Endothelial cell (in vitro differentiated cells): ENCODE measurements at regions not wholly inside any gene's neighbourhood (a gene's known extent, or its start where the extent isn't known, plus 50 kb on each side); places are given as distances from the start of the nearest gene placed in this dataset.

Experiments used
- DNase-seq: peaks from one replicate; pipeline ENCODE4 v3.0.0; 2021; ENCODE audit warnings: low spot score
- H3K27ac Mint-ChIP-seq: one replicate; pipeline ENCODE4 v1.8.0; 2021; ENCODE audit warnings: mixed read lengths, inconsistent platforms; ENCODE audit not compliant: unreplicated experiment
- H3K27me3 Mint-ChIP-seq: one replicate; pipeline ENCODE4 v1.8.0; 2021; ENCODE audit warnings: mild to moderate bottlenecking, moderate library complexity, mixed read lengths, inconsistent platforms; ENCODE audit not compliant: unreplicated experiment
- H3K36me3 Mint-ChIP-seq: one replicate; pipeline ENCODE4 v1.8.0; 2021; ENCODE audit warnings: mild to moderate bottlenecking, low read depth, mixed read lengths, inconsistent platforms; ENCODE audit not compliant: unreplicated experiment
- H3K4me1 Mint-ChIP-seq: one replicate; pipeline ENCODE4 v1.8.0; 2021; ENCODE audit warnings: mild to moderate bottlenecking, mixed read lengths, inconsistent platforms; ENCODE audit not compliant: unreplicated experiment
- H3K4me3 Mint-ChIP-seq: one replicate; pipeline ENCODE4 v1.8.0; 2021; ENCODE audit warnings: mild to moderate bottlenecking, mixed read lengths, inconsistent platforms; ENCODE audit not compliant: unreplicated experiment
- H3K9me3 Mint-ChIP-seq: one replicate; pipeline ENCODE4 v1.8.0; 2021; ENCODE audit warnings: mixed read lengths, inconsistent platforms; ENCODE audit not compliant: unreplicated experiment
- TF ChIP-seq, protein P1 (sequence below): fragments of 200-600 bp; sonication (generic); IDR thresholded peaks from one replicate; pipeline ENCODE4 v1.5.0; 2021; ENCODE audit warnings: antibody characterized with exemption; ENCODE audit not compliant: unreplicated experiment

DNA sequence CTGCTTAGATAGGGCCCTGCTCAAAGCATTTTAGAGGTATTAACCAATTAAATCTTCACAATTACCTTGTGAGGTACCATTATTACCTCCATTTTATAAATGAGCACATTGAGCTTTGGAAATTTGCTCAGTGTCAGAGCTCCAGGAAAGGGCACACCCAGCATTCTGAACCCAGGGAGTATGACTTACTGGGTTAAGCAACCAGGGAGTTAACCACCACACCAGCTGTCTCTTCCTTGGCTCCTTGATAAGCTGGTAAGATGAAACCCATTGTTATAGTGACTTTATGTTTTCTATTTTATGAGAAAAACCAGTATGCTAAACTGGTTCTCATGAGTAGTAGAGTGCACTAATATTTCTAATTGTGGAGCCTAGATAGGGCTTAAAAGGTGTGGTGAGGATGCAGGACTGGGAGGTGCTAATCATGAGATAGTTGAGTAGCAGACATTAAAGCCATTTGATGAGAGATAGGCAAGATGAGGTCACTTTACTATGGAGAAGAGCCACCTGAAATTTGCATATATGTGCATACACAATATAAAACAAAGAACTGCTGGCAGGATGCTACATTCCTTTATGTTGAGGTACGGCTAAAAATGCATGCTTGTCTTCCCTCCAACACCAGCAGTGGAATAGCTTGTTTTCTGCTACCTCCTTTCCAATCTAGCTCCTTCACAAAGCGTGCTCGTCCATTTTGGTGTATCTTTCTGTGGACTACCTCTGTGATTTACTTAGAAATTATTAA is 556.1 kb downstream of the SPRY1 start:
- Mint-ChIP-seq H3K27ac (no peak overlapping the region), H3K36me3 (no peaks in the 10 kb centered on the region), H3K27me3 (no peaks in the 10 kb centered on the region), H3K9me3 (no peaks in the 10 kb centered on the region), H3K4me1 (no peaks in the 10 kb centered on the region), H3K4me3 (no peak overlapping the region)
- no peak for DNase-seq
- TF ChIP-seq, protein P1, sequence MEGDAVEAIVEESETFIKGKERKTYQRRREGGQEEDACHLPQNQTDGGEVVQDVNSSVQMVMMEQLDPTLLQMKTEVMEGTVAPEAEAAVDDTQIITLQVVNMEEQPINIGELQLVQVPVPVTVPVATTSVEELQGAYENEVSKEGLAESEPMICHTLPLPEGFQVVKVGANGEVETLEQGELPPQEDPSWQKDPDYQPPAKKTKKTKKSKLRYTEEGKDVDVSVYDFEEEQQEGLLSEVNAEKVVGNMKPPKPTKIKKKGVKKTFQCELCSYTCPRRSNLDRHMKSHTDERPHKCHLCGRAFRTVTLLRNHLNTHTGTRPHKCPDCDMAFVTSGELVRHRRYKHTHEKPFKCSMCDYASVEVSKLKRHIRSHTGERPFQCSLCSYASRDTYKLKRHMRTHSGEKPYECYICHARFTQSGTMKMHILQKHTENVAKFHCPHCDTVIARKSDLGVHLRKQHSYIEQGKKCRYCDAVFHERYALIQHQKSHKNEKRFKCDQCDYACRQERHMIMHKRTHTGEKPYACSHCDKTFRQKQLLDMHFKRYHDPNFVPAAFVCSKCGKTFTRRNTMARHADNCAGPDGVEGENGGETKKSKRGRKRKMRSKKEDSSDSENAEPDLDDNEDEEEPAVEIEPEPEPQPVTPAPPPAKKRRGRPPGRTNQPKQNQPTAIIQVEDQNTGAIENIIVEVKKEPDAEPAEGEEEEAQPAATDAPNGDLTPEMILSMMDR, result no peak

- TF ChIP-seq, protein P1, result no peak
- Mint-ChIP-seq H3K4me1 (no peaks in the 10 kb centered on the region), H3K27ac (no peak overlapping the region)
These were observed 557.0 kb downstream of the SPRY1 start for GRCh38 chr4:123953566-123953965.

DNA sequence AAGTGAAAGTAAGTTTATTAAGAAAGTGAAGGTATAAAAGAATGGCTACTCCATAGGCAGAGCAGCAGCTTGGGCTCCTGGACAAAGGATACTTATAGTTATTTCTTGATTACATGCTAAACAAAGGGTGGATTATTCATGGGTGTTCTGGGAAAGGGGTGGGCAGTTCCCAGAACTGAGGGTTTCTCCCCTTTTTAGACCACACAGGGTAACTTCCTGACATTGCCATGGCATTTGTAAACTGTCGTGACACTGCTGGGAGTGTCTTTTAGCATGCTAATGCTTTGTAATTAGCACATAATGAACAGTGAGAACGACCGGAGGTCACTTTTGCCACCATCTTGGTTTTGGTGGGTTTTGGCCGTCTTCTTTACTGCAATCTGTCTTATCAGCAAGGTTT is 557.6 kb downstream of the SPRY1 start:
- Mint-ChIP-seq H3K9me3 (no peaks in the 10 kb centered on the region), H3K27ac (no peak overlapping the region), H3K36me3 (no peaks in the 10 kb centered on the region)

More at GRCh38 chr4:123953566-123953965, 557.0 kb downstream of the SPRY1 start:
- Mint-ChIP-seq H3K9me3 (no peaks in the 10 kb centered on the region), H3K27me3 (no peaks in the 10 kb centered on the region), H3K4me3 (no peak overlapping the region), H3K36me3 (no peaks in the 10 kb centered on the region)
- no peak for DNase-seq

GRCh38 chr4:123955167-123955800 is 558.7 kb downstream of the SPRY1 start:
- Mint-ChIP-seq H3K27ac (no peak overlapping the region), H3K9me3 (no peaks in the 10 kb centered on the region), H3K27me3 (no peaks in the 10 kb centered on the region), H3K4me3 (no peak overlapping the region), H3K36me3 (no peaks in the 10 kb centered on the region), H3K4me1 (no peaks in the 10 kb centered on the region)
- TF ChIP-seq, protein P1, result no peak
- DNase-seq, result no peak

More for the DNA sequence above, 557.6 kb downstream of the SPRY1 start:
- no peak overlapping the region for H3K4me3 Mint-ChIP-seq
- TF ChIP-seq, protein P1, result no peak
- no peaks in the 10 kb centered on the region for H3K27me3 Mint-ChIP-seq
- DNase-seq, result no peak
- no peaks in the 10 kb centered on the region for H3K4me1 Mint-ChIP-seq

- Mint-ChIP-seq H3K36me3 (no peaks in the 10 kb centered on the region), H3K4me3 (no peak overlapping the region)
These were observed 559.6 kb downstream of the SPRY1 start for GRCh38 chr4:123956204-123956603.

More at GRCh38 chr4:123956204-123956603, 559.6 kb downstream of the SPRY1 start:
- no peak for DNase-seq
- TF ChIP-seq, protein P1, result no peak
- H3K4me1 Mint-ChIP-seq, result no peaks in the 10 kb centered on the region
- no peaks in the 10 kb centered on the region for H3K9me3 Mint-ChIP-seq
- H3K27ac Mint-ChIP-seq, result no peak overlapping the region
- H3K27me3 Mint-ChIP-seq, result no peaks in the 10 kb centered on the region
